Limb (tissue), 2 donors: ENCODE measurements at regions not wholly inside any gene's neighbourhood (a gene's known extent, or its start where the extent isn't known, plus 50 kb on each side); places are given as distances from the start of the nearest gene placed in this dataset.

ENCODE experiments used
- DNase-seq, 2 donors: peaks; one replicate each; pipeline ENCODE4 v3.0.0-alpha.2; 2016; ENCODE audit errors: extremely low spot score in 2 of 2

- no peak for DNase-seq
Observed at GRCh38 chr10:10527861-10528562, 489.7 kb upstream of the CELF2 start.

GRCh38 chr10:10528563-10528910 lies 489.1 kb upstream of the CELF2 start:
- DNase-seq, result no peak

GRCh38 chr10:10530313-10530712 lies 487.4 kb upstream of the CELF2 start:
- DNase-seq, result no peak

- DNase-seq, result no peak
Observed at GRCh38 chr10:10532236-10532635, 485.4 kb upstream of the CELF2 start.

- DNase-seq, result no peak
Observed at GRCh38 chr10:10532826-10533225, 484.8 kb upstream of the CELF2 start.

GRCh38 chr10:10533437-10533836 lies 484.2 kb upstream of the CELF2 start:
- no peak for DNase-seq

GRCh38 chr10:10538326-10538725 lies 479.3 kb upstream of the CELF2 start:
- DNase-seq, result no peak

- DNase-seq, result no peak
Observed at GRCh38 chr10:10540398-10540797, 477.3 kb upstream of the CELF2 start.

- DNase-seq, result no peak
Observed at GRCh38 chr10:10542477-10542876, 475.2 kb upstream of the CELF2 start.

- no peak for DNase-seq
Observed at GRCh38 chr10:10544890-10545289, 472.8 kb upstream of the CELF2 start.

- DNase-seq, result no peak
Observed at GRCh38 chr10:10545771-10546170, 471.9 kb upstream of the CELF2 start.

GRCh38 chr10:10551596-10552301 lies 465.9 kb upstream of the CELF2 start:
- DNase-seq, result no peak

- no peak for DNase-seq
Observed at GRCh38 chr10:10552948-10553347, 464.7 kb upstream of the CELF2 start.

GRCh38 chr10:10564081-10564794 lies 453.4 kb upstream of the CELF2 start:
- no peak for DNase-seq

GRCh38 chr10:10576937-10577336 lies 440.7 kb upstream of the CELF2 start:
- DNase-seq, result no peak

GRCh38 chr10:10579709-10580108 lies 438.0 kb upstream of the CELF2 start:
- no peak for DNase-seq

- no peak for DNase-seq
Observed at GRCh38 chr10:10584161-10584560, 433.5 kb upstream of the CELF2 start.

GRCh38 chr10:10587744-10588393 lies 429.8 kb upstream of the CELF2 start:
- DNase-seq, result no peak

- DNase-seq, result no peak
Observed at GRCh38 chr10:10589540-10590303, 427.9 kb upstream of the CELF2 start.

GRCh38 chr10:10591715-10592341 lies 425.8 kb upstream of the CELF2 start:
- DNase-seq, result no peak

- no peak for DNase-seq
Observed at GRCh38 chr10:10596256-10596655, 421.4 kb upstream of the CELF2 start.
